SK-N-SH (cell line): ENCODE measurements at regions not wholly inside any gene's neighbourhood (a gene's known extent, or its start where the extent isn't known, plus 50 kb on each side); places are given as distances from the start of the nearest gene placed in this dataset.

Experiments
- CTCF ChIA-PET: fragments of 300-600, 350-600 bp; formaldehyde crosslinking; extraction: SDS; loops from one replicate; lab custom pipeline; 2021; lab: Yijun Ruan, JAX
- POLR2A ChIA-PET: fragments of 350-600 bp; sonication (Branson Sonifier 250); formaldehyde crosslinking; extraction: SDS; loops from one replicate; lab custom pipeline; 2020; ENCODE audit warnings: antibody characterized with exemption, inconsistent platforms; lab: Yijun Ruan, JAX
- DNase-seq: peaks from one replicate; pipeline ENCODE4 v3.0.0; 2012
- H2AFZ ChIP-seq: fragments of 200-600 bp; sonication (generic); 2 replicates; pipeline ENCODE4 v1.8.1; 2016; ENCODE audit warnings: antibody characterized with exemption, mild to moderate bottlenecking, low read depth
- H3F3A ChIP-seq: fragments of 200-600 bp; sonication (generic); replicated peaks from 2 replicates; pipeline ENCODE3; 2016; ENCODE audit warnings: antibody characterized with exemption, mild to moderate bottlenecking; ENCODE audit not compliant: insufficient read depth
- H3K27ac ChIP-seq, 2 experiments: fragments of 200-500 bp in 1 of 2; fragments of 200-600 bp in 1 of 2; sonication (Bioruptor generic) in 1 of 2; sonication (generic), shearing (Covaris generic) in 1 of 2; 2 replicates each; pipeline versions ENCODE4 v1.5.1 to v1.6.1; 2014 to 2016; ENCODE audit warnings: low read depth in 2 of 2, inconsistent platforms in 1 of 2, low read length in 1 of 2, mild to moderate bottlenecking in 1 of 2, mixed read lengths in 1 of 2
- H3K27me3 ChIP-seq: fragments of 200-600 bp; sonication (generic), shearing (Covaris generic); 2 replicates; pipeline ENCODE4 v1.6.1; 2016; ENCODE audit warnings: mixed run types; ENCODE audit not compliant: insufficient read depth
- H3K36me3 ChIP-seq, 2 experiments: fragments of 200-500 bp in 1 of 2; fragments of 200-600 bp in 1 of 2; sonication (Bioruptor generic) in 1 of 2; sonication (generic) in 1 of 2; replicated peaks in 1 of 2; 2 replicates each; pipeline versions ENCODE3 to v1.5.1; 2014 to 2016; ENCODE audit warnings: low read length in 1 of 2, mild to moderate bottlenecking in 1 of 2; ENCODE audit not compliant: insufficient read depth in 2 of 2, control insufficient read depth in 1 of 2
- H3K4me1 ChIP-seq, 2 experiments: fragments of 200-500 bp in 1 of 2; fragments of 200-600 bp in 1 of 2; sonication (Bioruptor generic) in 1 of 2; sonication (generic), shearing (Covaris generic) in 1 of 2; 2 replicates each; pipeline versions ENCODE4 v1.5.1 to v1.6.1; 2014 to 2016; ENCODE audit warnings: low read depth in 1 of 2, low read length in 1 of 2, mixed run types in 1 of 2; ENCODE audit not compliant: insufficient read depth in 2 of 2, control insufficient read depth in 1 of 2
- H3K4me2 ChIP-seq: fragments of 200-600 bp; sonication (generic), shearing (Covaris generic); 2 replicates; pipeline ENCODE4 v1.6.1; 2017; ENCODE audit warnings: mixed run types
- H3K4me3 ChIP-seq, 2 experiments: fragments of 200-500 bp in 1 of 2; fragments of 200-600 bp in 1 of 2; sonication (Bioruptor generic) in 1 of 2; sonication (generic), shearing (Covaris generic) in 1 of 2; 2 replicates each; pipeline versions ENCODE4 v1.5.1 to v1.8.1; 2014 to 2016; ENCODE audit warnings: low read depth in 2 of 2, inconsistent platforms in 1 of 2, low read length in 1 of 2, mild to moderate bottlenecking in 1 of 2, mixed read lengths in 1 of 2, moderate library complexity in 1 of 2
- H3K79me2 ChIP-seq: fragments of 200-600 bp; sonication (generic); 2 replicates; pipeline ENCODE4 v1.8.1; 2017; ENCODE audit warnings: mild to moderate bottlenecking; ENCODE audit not compliant: insufficient read depth
- H3K9ac ChIP-seq: fragments of 200-600 bp; sonication (generic); 2 replicates; pipeline ENCODE4 v1.6.1; 2017; ENCODE audit warnings: mixed run types
- H3K9me2 ChIP-seq: fragments of 200-600 bp; sonication (generic); 2 replicates; pipeline ENCODE4 v1.6.1; 2017; ENCODE audit warnings: mixed run types
- H3K9me3 ChIP-seq: fragments of 200-600 bp; sonication (generic); 2 replicates; pipeline ENCODE4 v1.6.1; 2017; ENCODE audit warnings: mixed run types, mild to moderate bottlenecking, moderate library complexity
- H4K20me1 ChIP-seq: fragments of 200-600 bp; sonication (generic); 2 replicates; pipeline ENCODE4 v1.6.1; 2017; ENCODE audit warnings: mild to moderate bottlenecking, mixed run types; ENCODE audit not compliant: insufficient read depth
- ELF1 ChIP-seq: IDR thresholded peaks from 2 replicates; pipeline ENCODE4 v1.4.0; 2012
- EP300 ChIP-seq, 2 experiments: IDR thresholded peaks; 2 replicates each; pipeline versions ENCODE4 v1.4.0 to v1.6.1; 2012; ENCODE audit warnings: borderline replicate concordance in 1 of 2, low read depth in 1 of 2, low read length in 1 of 2
- EZH2phosphoT487 ChIP-seq: fragments of 200-600 bp; sonication (generic); IDR thresholded peaks from 2 replicates; pipeline ENCODE4 v1.6.1; 2017; ENCODE audit warnings: low read depth, mixed run types, mild to moderate bottlenecking, antibody characterized with exemption, moderate library complexity, borderline replicate concordance
- FOSL2 ChIP-seq: IDR thresholded peaks from 2 replicates; pipeline ENCODE4 v1.4.0; 2012; ENCODE audit warnings: low read depth, mild to moderate bottlenecking, moderate library complexity, borderline replicate concordance
- FOXM1 ChIP-seq: IDR thresholded peaks from 2 replicates; pipeline ENCODE4 v1.4.0; 2012; ENCODE audit warnings: low read depth, mild to moderate bottlenecking
- IRF3 ChIP-seq: fragments of 150-350 bp; IDR thresholded peaks from 2 replicates; pipeline ENCODE4 v1.6.1; 2016; ENCODE audit warnings: mild to moderate bottlenecking, low read depth, low read length
- NRF1 ChIP-seq: IDR thresholded peaks from 2 replicates; pipeline ENCODE4 v1.6.1; 2012; ENCODE audit warnings: low read depth, mild to moderate bottlenecking, low read length
- PBX3 ChIP-seq: IDR thresholded peaks from 2 replicates; pipeline ENCODE4; 2012
- RCOR1 ChIP-seq: fragments of 150-350 bp; IDR thresholded peaks from 2 replicates; pipeline ENCODE4 v1.6.1; 2017; ENCODE audit warnings: antibody characterized with exemption, low read length
- USF1 ChIP-seq: IDR thresholded peaks from 2 replicates; pipeline ENCODE4 v1.4.0; 2012; ENCODE audit warnings: low read depth, borderline replicate concordance
- USF2 ChIP-seq: fragments of 150-350 bp; IDR thresholded peaks from 2 replicates; pipeline ENCODE4 v1.6.1; 2017; ENCODE audit warnings: antibody characterized with exemption, low read length, low read depth, borderline replicate concordance
- ZBTB33 ChIP-seq: IDR thresholded peaks from 2 replicates; pipeline ENCODE4 v1.4.0; 2012; ENCODE audit warnings: low read depth, borderline replicate concordance
- WGBS: methylation state at CpG from one replicate; pipeline ENCODE4 v1.1.6; 2017; ENCODE audit warnings: low lambda C conversion rate; 5-methylcytosine and 5-hydroxymethylcytosine counted together

DNA sequence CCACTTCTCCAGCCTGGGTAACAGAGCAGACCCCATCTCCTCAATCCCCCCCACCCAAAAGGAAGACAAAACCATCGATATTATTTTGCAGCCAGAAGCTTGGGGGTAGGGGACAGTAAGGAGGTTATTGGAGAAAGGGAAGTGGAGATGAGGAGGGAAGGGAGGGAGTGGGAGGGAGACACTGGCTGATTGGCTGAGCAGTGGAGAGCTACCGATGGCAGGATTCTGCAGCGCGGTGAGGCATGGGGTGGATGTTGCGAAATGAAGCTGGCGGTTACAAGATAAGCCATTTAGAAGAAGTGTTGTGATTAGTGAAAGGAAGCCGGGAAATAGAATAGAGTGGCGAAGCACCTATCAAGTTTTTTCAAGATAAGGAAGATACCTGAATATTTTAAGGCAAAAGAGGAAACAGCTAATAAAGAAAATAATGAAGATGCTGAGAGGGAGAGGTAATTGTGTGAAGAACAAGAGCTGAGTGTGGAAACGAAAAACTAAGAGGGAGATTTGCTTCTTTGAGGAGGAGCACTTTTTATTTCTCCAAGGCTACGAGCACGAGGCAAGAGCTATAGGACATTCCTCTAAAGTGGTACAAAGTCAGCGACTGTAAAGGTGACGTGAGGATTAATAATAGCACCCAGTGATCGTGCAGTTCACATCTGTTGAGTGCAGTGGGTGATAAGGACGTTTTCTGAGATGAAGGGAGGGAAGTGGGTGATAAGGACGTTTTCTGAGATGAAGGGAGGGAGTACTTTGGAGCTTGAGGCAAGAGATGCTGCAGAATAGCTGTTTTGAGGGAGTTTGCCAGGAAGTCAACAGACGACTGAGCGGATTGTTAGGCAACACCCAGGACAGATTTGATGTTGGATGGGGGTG, 103.2 kb upstream of the KIF26B start:
- 85% methylated on average over 18 of the region's 18 CpGs for WGBS
- CTCF ChIA-PET = interaction anchor here (2.6 kb wide), 1 partner anchor 9 kb away, joined by 26 read pairs; no protein-coding TSS in a partner anchor
- no peaks in the 10 kb centered on the region for H3K27me3 ChIP-seq
- no peak overlapping the region for H3K9ac ChIP-seq
- TF ChIP-seq IRF3 = no peak
- TF ChIP-seq USF2 = no peak
- TF ChIP-seq PBX3 = no peak
- TF ChIP-seq ELF1 = no peak
- TF ChIP-seq USF1 = no peak
- no peak for TF ChIP-seq ZBTB33
- no peak for TF ChIP-seq EZH2phosphoT487
- no peak for TF ChIP-seq RCOR1
- no peak for TF ChIP-seq EP300 (IDR thresholded peaks at IDR 0.05; ENCODE audit: borderline replicate concordance in 1 of 2, low read depth in 1 of 2, low read length in 1 of 2)
- no peak for TF ChIP-seq NRF1
- TF ChIP-seq FOXM1 = no peak
- no peak for TF ChIP-seq FOSL2
- TF ChIP-seq, all 33 proteins: peak for 0
- H3K27ac ChIP-seq = no peak overlapping the region
- no peaks in the 10 kb centered on the region for H3K9me2 ChIP-seq
- POLR2A ChIA-PET = no interaction called here
- no peak for DNase-seq
- H3K79me2 ChIP-seq = no peaks in the 10 kb centered on the region
- no peaks in the 10 kb centered on the region for H4K20me1 ChIP-seq
- no peaks in the 10 kb centered on the region for H3K9me3 ChIP-seq
- no peak overlapping the region for H3K4me3 ChIP-seq
- H3K36me3 ChIP-seq = no peaks in the 10 kb centered on the region
- no peak overlapping the region for H3K4me2 ChIP-seq
- no peaks in the 10 kb centered on the region for H3K4me1 ChIP-seq
- no peaks in the 10 kb centered on the region for H3F3A ChIP-seq
- no peak overlapping the region for H2AFZ ChIP-seq
